HG02870 (cell line): ENCODE measurements at regions not wholly inside any gene's neighbourhood (a gene's known extent, or its start where the extent isn't known, plus 50 kb on each side); places are given as distances from the start of the nearest gene placed in this dataset.

Source experiments
- ATAC-seq: cut with Tn5 transposase; IDR thresholded peaks from one replicate; pipeline ENCODE4 v1.9.1; 2021; ENCODE audit warnings: mild to moderate bottlenecking, moderate library complexity; ENCODE audit not compliant: unreplicated experiment

- ATAC-seq: no peak
Observed at GRCh38 chr2:74063486-74063885, 78.8 kb downstream of the TET3 start.

GRCh38 chr2:74065456-74065855 is 80.7 kb downstream of the TET3 start:
- ATAC-seq: no peak

- ATAC-seq: no peak
Observed at GRCh38 chr2:74066491-74067203, 81.1 kb downstream of the BOLA3 start.

GRCh38 chr2:74067221-74067747 is 80.4 kb downstream of the BOLA3 start:
- ATAC-seq: no peak

GRCh38 chr2:74070991-74071390 is 76.7 kb downstream of the BOLA3 start:
- no peak for ATAC-seq

GRCh38 chr2:74071426-74071825 is 76.3 kb downstream of the BOLA3 start:
- no peak for ATAC-seq

- ATAC-seq: no peak
Observed at GRCh38 chr2:74072565-74072964, 75.1 kb downstream of the BOLA3 start.

GRCh38 chr2:74074487-74074886 is 73.2 kb downstream of the BOLA3 start:
- ATAC-seq: no peak

- no peak for ATAC-seq
Observed at GRCh38 chr2:74076074-74076470, 71.6 kb downstream of the BOLA3 start.

- ATAC-seq: no peak
Observed at GRCh38 chr2:74077636-74078035, 70.1 kb downstream of the BOLA3 start.

- ATAC-seq: no peak
Observed at GRCh38 chr2:74078466-74078865, 69.2 kb downstream of the BOLA3 start.

- ATAC-seq: peak; percentile 77
Observed at GRCh38 chr2:74079522-74080341, 68.0 kb downstream of the BOLA3 start.

- ATAC-seq: peak; percentile 17
Observed at GRCh38 chr2:74080346-74080745, 67.4 kb downstream of the BOLA3 start.

GRCh38 chr2:74081030-74081762 is 66.5 kb downstream of the BOLA3 start:
- no peak for ATAC-seq

- ATAC-seq: no peak
Observed at GRCh38 chr2:74081763-74082110, 66.0 kb downstream of the BOLA3 start.

GRCh38 chr2:74083750-74084149 is 64.0 kb downstream of the BOLA3 start:
- ATAC-seq: no peak
